GM18870 (cell line): ENCODE measurements at regions not wholly inside any gene's neighbourhood (a gene's known extent, or its start where the extent isn't known, plus 50 kb on each side); places are given as distances from the start of the nearest gene placed in this dataset.
A peak's percentile ranks its signal among the peaks of the same experiment; 100 is the strongest.
"Not testable (repeated sequence)": the region's sequence is repeated elsewhere in the genome, so short reads cannot be mapped to it uniquely, and the experiment has no call there.

Experiments
- ATAC-seq: cut with Tn5 transposase; IDR thresholded peaks from one replicate; pipeline ENCODE4 v1.9.1; 2021; ENCODE audit warnings: moderate library complexity; ENCODE audit not compliant: unreplicated experiment

- no peak for ATAC-seq
Observed at GRCh38 chr1:182166750-182167149, 105.2 kb upstream of the ZNF648 start.

GRCh38 chr1:182166321-182166720 is 104.8 kb upstream of the ZNF648 start:
- ATAC-seq, result no peak

GRCh38 chr1:182164273-182164672 is 102.8 kb upstream of the ZNF648 start:
- no peak for ATAC-seq

- ATAC-seq, result no peak
Observed at GRCh38 chr1:182163821-182164223, 102.3 kb upstream of the ZNF648 start.

- no peak for ATAC-seq
Observed at GRCh38 chr1:182159443-182159842, 97.9 kb upstream of the ZNF648 start.

- ATAC-seq, result no peak
Observed at GRCh38 chr1:182157187-182157586, 95.7 kb upstream of the ZNF648 start.

- not testable (repeated sequence) for ATAC-seq
Observed at GRCh38 chr1:182154425-182154824, 92.9 kb upstream of the ZNF648 start.

- no peak for ATAC-seq
Observed at GRCh38 chr1:182149411-182149965, 88.0 kb upstream of the ZNF648 start.

GRCh38 chr1:182147951-182148350 is 86.4 kb upstream of the ZNF648 start:
- ATAC-seq, result no peak

GRCh38 chr1:182147136-182147820 is 85.8 kb upstream of the ZNF648 start:
- peak; percentile 88 for ATAC-seq

- no peak for ATAC-seq
Observed at GRCh38 chr1:182146286-182146685, 84.8 kb upstream of the ZNF648 start.

GRCh38 chr1:182145441-182145840 is 83.9 kb upstream of the ZNF648 start:
- ATAC-seq, result no peak

- ATAC-seq, result no peak
Observed at GRCh38 chr1:182144646-182145030, 83.1 kb upstream of the ZNF648 start.

- no peak for ATAC-seq
Observed at GRCh38 chr1:182143825-182144645, 82.5 kb upstream of the ZNF648 start.

- ATAC-seq, result no peak
Observed at GRCh38 chr1:182143154-182143657, 81.7 kb upstream of the ZNF648 start.

- ATAC-seq, result no peak
Observed at GRCh38 chr1:182142621-182143020, 81.1 kb upstream of the ZNF648 start.

- no peak for ATAC-seq
Observed at GRCh38 chr1:182141040-182141439, 79.5 kb upstream of the ZNF648 start.

GRCh38 chr1:182139496-182139895 is 78.0 kb upstream of the ZNF648 start:
- ATAC-seq, result no peak

GRCh38 chr1:182137546-182137945 is 76.0 kb upstream of the ZNF648 start:
- ATAC-seq, result no peak

GRCh38 chr1:182135946-182136345 is 74.4 kb upstream of the ZNF648 start:
- ATAC-seq, result no peak

GRCh38 chr1:182134257-182134656 is 72.7 kb upstream of the ZNF648 start:
- no peak for ATAC-seq

GRCh38 chr1:182133181-182133580 is 71.7 kb upstream of the ZNF648 start:
- no peak for ATAC-seq
